Naive B cell (primary cell): ENCODE measurements at regions not wholly inside any gene's neighbourhood (a gene's known extent, or its start where the extent isn't known, plus 50 kb on each side); places are given as distances from the start of the nearest gene placed in this dataset.

Source experiments
- ATAC-seq, 2 donors: fragments of 150-1000 bp; cut with Tn5 transposase; 2 replicates each; pipeline ENCODE4 v1.10.0; 2021; ENCODE audit warnings: low read depth in 2 of 2, mild to moderate bottlenecking in 2 of 2, moderate library complexity in 2 of 2
- DNase-seq: peaks from one replicate; pipeline ENCODE4 v3.0.0; 2022
- H3K27ac Mint-ChIP-seq, 6 donors: one replicate each; pipeline ENCODE4 v1.8.0; 2020 to 2022; ENCODE audit warnings: mild to moderate bottlenecking in 6 of 6, mixed read lengths in 6 of 6, moderate library complexity in 5 of 6, inconsistent platforms in 2 of 6
- H3K27me3 Mint-ChIP-seq, 3 donors: one replicate each; pipeline ENCODE4 v1.8.0; 2021 to 2022; ENCODE audit warnings: mixed read lengths in 3 of 3, mild to moderate bottlenecking in 1 of 3
- H3K36me3 Mint-ChIP-seq, 2 donors: one replicate each; pipeline ENCODE4 v1.8.0; 2020 to 2022; ENCODE audit warnings: mixed read lengths in 2 of 2, inconsistent platforms in 1 of 2, mild to moderate bottlenecking in 1 of 2
- H3K4me1 Mint-ChIP-seq, 3 donors: one replicate each; pipeline ENCODE4 v1.8.0; 2020 to 2022; ENCODE audit warnings: mixed read lengths in 3 of 3, inconsistent platforms in 1 of 3, mild to moderate bottlenecking in 1 of 3, moderate library complexity in 1 of 3
- H3K4me3 Mint-ChIP-seq, 8 donors: one replicate each; pipeline ENCODE4 v1.8.0; 2020 to 2022; ENCODE audit warnings: mild to moderate bottlenecking in 8 of 8, mixed read lengths in 8 of 8, moderate library complexity in 8 of 8, inconsistent platforms in 2 of 8
- H3K9me3 Mint-ChIP-seq, 7 donors: one replicate each; pipeline ENCODE4 v1.8.0; 2020 to 2022; ENCODE audit warnings: mixed read lengths in 7 of 7, mild to moderate bottlenecking in 5 of 7, inconsistent platforms in 2 of 7, moderate library complexity in 1 of 7

- no peaks in the 10 kb centered on the region for H3K4me1 Mint-ChIP-seq
- no peak overlapping the region for H3K27ac Mint-ChIP-seq
These were observed 60.7 kb downstream of the CEBPB start for GRCh38 chr20:50251383-50251748.

GRCh38 chr20:50251992-50252511 is 61.4 kb downstream of the CEBPB start:
- Mint-ChIP-seq H3K4me3 (no peak overlapping the region), H3K4me1 (no peaks in the 10 kb centered on the region), H3K9me3 (no peaks in the 10 kb centered on the region), H3K36me3 (no peaks in the 10 kb centered on the region), H3K27ac (no peak overlapping the region), H3K27me3 (peaks cover 3 to 30% (median 8%) of the 10 kb centered on the region in 3 donors)
- DNase-seq (no peak), ATAC-seq (no peak)

More at GRCh38 chr20:50251383-50251748, 60.7 kb downstream of the CEBPB start:
- Mint-ChIP-seq H3K27me3 (peaks cover 5 to 30% (median 8%) of the 10 kb centered on the region in 3 donors), H3K4me3 (no peak overlapping the region), H3K36me3 (no peaks in the 10 kb centered on the region), H3K9me3 (no peaks in the 10 kb centered on the region)
- DNase-seq: no peak
- no peak for ATAC-seq

- Mint-ChIP-seq H3K4me1 (no peaks in the 10 kb centered on the region), H3K27ac (peak overlapping the region in 1 of 6 donors; percentile 1), H3K9me3 (no peaks in the 10 kb centered on the region)
These were observed 62.1 kb downstream of the CEBPB start for GRCh38 chr20:50252701-50253100.

GRCh38 chr20:50253101-50253500 is 62.5 kb downstream of the CEBPB start:
- ATAC-seq: no peak
- Mint-ChIP-seq H3K36me3 (no peaks in the 10 kb centered on the region), H3K27me3 (peaks cover 8 to 30% (median 9%) of the 10 kb centered on the region in 3 donors), H3K9me3 (peaks cover 0 to under 1% (median 0%) of the 10 kb centered on the region in 7 donors), H3K27ac (no peak overlapping the region), H3K4me3 (no peak overlapping the region), H3K4me1 (no peaks in the 10 kb centered on the region)
- DNase-seq: no peak

More at GRCh38 chr20:50252701-50253100, 62.1 kb downstream of the CEBPB start:
- Mint-ChIP-seq H3K27me3 (peaks cover 8 to 30% (median 9%) of the 10 kb centered on the region in 3 donors), H3K36me3 (no peaks in the 10 kb centered on the region), H3K4me3 (no peak overlapping the region)
- DNase-seq (no peak), ATAC-seq (no peak)

- ATAC-seq (no peak), DNase-seq (no peak)
- Mint-ChIP-seq H3K4me1 (peaks cover 0 to 3% (median 0%) of the 10 kb centered on the region in 3 donors), H3K27ac (no peak overlapping the region), H3K4me3 (no peak overlapping the region), H3K9me3 (peaks cover 0 to 4% (median 0%) of the 10 kb centered on the region in 7 donors), H3K27me3 (peaks cover 8 to 29% (median 14%) of the 10 kb centered on the region in 3 donors), H3K36me3 (no peaks in the 10 kb centered on the region)
These were observed 63.9 kb downstream of the CEBPB start for GRCh38 chr20:50254466-50255079.

GRCh38 chr20:50256577-50256976 is 65.9 kb downstream of the CEBPB start:
- Mint-ChIP-seq H3K27ac (peak overlapping the region in 1 of 6 donors; percentile 13), H3K4me3 (no peak overlapping the region), H3K4me1 (peaks cover 0 to 4% (median 3%) of the 10 kb centered on the region in 3 donors), H3K36me3 (no peaks in the 10 kb centered on the region), H3K9me3 (peaks cover 0 to 4% (median 0%) of the 10 kb centered on the region in 7 donors), H3K27me3 (peaks cover 8 to 29% (median 21%) of the 10 kb centered on the region in 3 donors)
- no peak for ATAC-seq
- DNase-seq: no peak

- ATAC-seq: no peak
- Mint-ChIP-seq H3K4me1 (peaks cover 0 to 4% (median 3%) of the 10 kb centered on the region in 3 donors), H3K4me3 (no peak overlapping the region), H3K27ac (peak overlapping the region in 2 of 6 donors; percentile 26 to 84), H3K9me3 (peaks cover 0 to 4% (median 0%) of the 10 kb centered on the region in 7 donors), H3K36me3 (no peaks in the 10 kb centered on the region), H3K27me3 (peaks cover 8 to 21% (median 16%) of the 10 kb centered on the region in 3 donors)
- DNase-seq: no peak
These were observed 67.2 kb downstream of the CEBPB start for GRCh38 chr20:50257860-50258259.

- no peak overlapping the region for H3K27ac Mint-ChIP-seq
- DNase-seq: no peak
These were observed 68.3 kb downstream of the CEBPB start for GRCh38 chr20:50258790-50259483.

GRCh38 chr20:50259705-50260478 is 69.3 kb downstream of the CEBPB start:
- ATAC-seq (no peak), DNase-seq (no peak)
- Mint-ChIP-seq H3K4me3 (no peak overlapping the region), H3K27me3 (peaks cover 2 to 21% (median 10%) of the 10 kb centered on the region in 3 donors), H3K36me3 (no peaks in the 10 kb centered on the region), H3K4me1 (peaks cover 0 to 4% (median 3%) of the 10 kb centered on the region in 3 donors), H3K27ac (peak overlapping the region in 3 of 6 donors; percentile 5 to 52 (median 43)), H3K9me3 (peaks cover 0 to 4% (median 0%) of the 10 kb centered on the region in 7 donors)

More at GRCh38 chr20:50258790-50259483, 68.3 kb downstream of the CEBPB start:
- H3K36me3 Mint-ChIP-seq: no peaks in the 10 kb centered on the region
- ATAC-seq: no peak
- H3K9me3 Mint-ChIP-seq: peaks cover 0 to 4% (median 0%) of the 10 kb centered on the region in 7 donors
- H3K4me3 Mint-ChIP-seq: no peak overlapping the region
- peaks cover 8 to 21% (median 10%) of the 10 kb centered on the region in 3 donors for H3K27me3 Mint-ChIP-seq
- H3K4me1 Mint-ChIP-seq: peaks cover 0 to 4% (median 3%) of the 10 kb centered on the region in 3 donors

GRCh38 chr20:50260479-50261221 is 70.0 kb downstream of the CEBPB start:
- Mint-ChIP-seq H3K27me3 (peaks cover 0 to 22% (median 10%) of the 10 kb centered on the region in 3 donors), H3K4me1 (peaks cover 0 to 4% (median 3%) of the 10 kb centered on the region in 3 donors), H3K36me3 (no peaks in the 10 kb centered on the region), H3K4me3 (no peak overlapping the region), H3K27ac (peak overlapping the region in 1 of 6 donors; percentile 78), H3K9me3 (peaks cover 0 to 4% (median 0%) of the 10 kb centered on the region in 7 donors)
- DNase-seq (no peak), ATAC-seq (no peak)

GRCh38 chr20:50261471-50262212 is 71.0 kb downstream of the CEBPB start:
- Mint-ChIP-seq H3K4me1 (peaks cover 0 to 4% (median 3%) of the 10 kb centered on the region in 3 donors), H3K27me3 (peaks cover 0 to 27% (median 10%) of the 10 kb centered on the region in 3 donors), H3K36me3 (no peaks in the 10 kb centered on the region), H3K9me3 (peaks cover 0 to 4% (median 0%) of the 10 kb centered on the region in 7 donors), H3K27ac (no peak overlapping the region), H3K4me3 (peak overlapping the region in 1 of 8 donors; percentile 83)
- no peak for ATAC-seq
- DNase-seq: no peak

- ATAC-seq: no peak
- no peaks in the 10 kb centered on the region for H3K36me3 Mint-ChIP-seq
- H3K27me3 Mint-ChIP-seq: peaks cover 0 to 30% (median 26%) of the 10 kb centered on the region in 3 donors
- no peak for DNase-seq
- H3K27ac Mint-ChIP-seq: no peak overlapping the region
- H3K9me3 Mint-ChIP-seq: no peaks in the 10 kb centered on the region
- H3K4me3 Mint-ChIP-seq: no peak overlapping the region
- peaks cover 0 to 4% (median 3%) of the 10 kb centered on the region in 3 donors for H3K4me1 Mint-ChIP-seq
These were observed 73.2 kb downstream of the CEBPB start for GRCh38 chr20:50263831-50264230.
